Right atrium auricular region (tissue), 2 donors: ENCODE measurements at regions not wholly inside any gene's neighbourhood (a gene's known extent, or its start where the extent isn't known, plus 50 kb on each side); places are given as distances from the start of the nearest gene placed in this dataset.
"Not testable (repeated sequence)": the region's sequence is repeated elsewhere in the genome, so short reads cannot be mapped to it uniquely, and the experiment has no call there.

Experiments
- DNase-seq: peaks from one replicate; pipeline ENCODE4 v3.0.0-alpha.2; 2019; ENCODE audit warnings: low spot score
- H3K27ac ChIP-seq, 2 donors: fragments of 200-600 bp; sonication (generic); 1 replicate in 1 of 2; 2 replicates in 1 of 2; pipeline ENCODE4 v1.5.1; 2016 to 2019
- H3K27me3 ChIP-seq, 2 donors: fragments of 200-600 bp; sonication (generic); one replicate each; pipeline versions ENCODE4 v1.5.1 to v1.6.0; 2017 to 2019
- H3K36me3 ChIP-seq: fragments of 200-600 bp; sonication (generic); one replicate; pipeline ENCODE4 v1.5.1; 2016
- H3K4me1 ChIP-seq, 2 donors: fragments of 200-600 bp; sonication (generic); one replicate each; pipeline versions ENCODE4 v1.5.1 to v1.6.0; 2017 to 2019
- H3K4me3 ChIP-seq, 2 donors: fragments of 200-600 bp; sonication (generic); 1 replicate in 1 of 2; 2 replicates in 1 of 2; pipeline ENCODE4 v1.5.1; 2017 to 2019; ENCODE audit warnings: mild to moderate bottlenecking in 1 of 2, moderate library complexity in 1 of 2
- H3K9me3 ChIP-seq, 2 donors: fragments of 200-600 bp; sonication (generic); one replicate each; pipeline ENCODE4 v1.5.1; 2019
- CTCF ChIP-seq, 2 donors: fragments of 200-600 bp; sonication (generic); IDR thresholded peaks; one replicate each; pipeline ENCODE4 v1.5.1; 2019; ENCODE audit warnings: antibody characterized with exemption in 2 of 2

GRCh38 chr12:28998662-28999120 lies 150.4 kb upstream of the FAR2 start:
- no peaks in the 10 kb centered on the region for H3K27me3 ChIP-seq
- H3K4me3 ChIP-seq, result no peak overlapping the region
- no peaks in the 10 kb centered on the region for H3K36me3 ChIP-seq
- TF ChIP-seq CTCF (IDR thresholded peaks at IDR 0.05), result peak in 1 of 2 donors; percentile 52
- H3K27ac ChIP-seq, result no peak overlapping the region
- no peak for DNase-seq
- no peaks in the 10 kb centered on the region for H3K4me1 ChIP-seq
- H3K9me3 ChIP-seq, result no peaks in the 10 kb centered on the region

DNA sequence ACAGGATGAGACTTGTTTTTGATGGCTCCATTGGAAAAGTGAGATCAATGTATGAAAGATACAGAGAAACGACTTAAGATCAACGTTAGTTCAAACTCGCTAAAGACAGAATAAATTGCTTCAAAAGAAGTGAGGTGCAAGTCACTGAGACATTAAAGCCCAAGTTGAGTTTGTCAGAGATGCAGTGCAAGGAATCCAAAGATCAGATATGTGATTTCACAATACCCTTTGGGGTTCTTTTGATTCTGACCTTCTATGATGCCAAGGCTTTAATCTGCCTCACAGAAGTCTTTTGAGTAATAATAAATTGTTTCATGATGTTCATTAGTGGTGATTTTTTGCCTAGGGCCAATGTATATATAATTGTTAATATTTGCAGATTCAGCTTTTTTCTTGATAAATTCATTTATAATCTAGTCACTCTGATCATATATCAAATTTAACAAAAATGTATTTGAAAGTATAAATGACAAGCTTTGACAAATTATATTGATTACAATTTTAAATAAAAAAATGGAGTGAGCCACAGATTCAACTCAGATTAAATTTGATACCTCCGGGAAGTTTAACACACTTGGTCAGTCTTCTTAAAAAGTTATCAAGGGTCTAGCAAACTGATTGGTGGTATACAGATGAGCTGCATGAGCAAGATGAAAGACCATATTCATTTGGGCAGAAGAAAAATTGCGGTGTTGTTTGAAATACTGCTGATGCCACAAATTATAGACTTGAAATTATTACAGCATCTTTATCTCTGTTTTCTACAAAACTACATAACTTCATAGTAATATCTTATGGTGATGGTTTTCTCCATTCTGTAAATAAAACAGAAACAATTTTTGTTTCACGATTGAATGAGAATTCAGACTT lies 144.8 kb upstream of the FAR2 start:
- Histone ChIP-seq H3K36me3 (no peaks in the 10 kb centered on the region), H3K27ac (no peak overlapping the region), H3K9me3 (no peaks in the 10 kb centered on the region), H3K27me3 (no peaks in the 10 kb centered on the region), H3K4me1 (no peaks in the 10 kb centered on the region), H3K4me3 (no peak overlapping the region)
- no peak for DNase-seq
- TF ChIP-seq CTCF (IDR thresholded peaks at IDR 0.05), result no peak

GRCh38 chr12:29004936-29005304 lies 144.2 kb upstream of the FAR2 start:
- H3K4me1 ChIP-seq, result no peaks in the 10 kb centered on the region

DNA sequence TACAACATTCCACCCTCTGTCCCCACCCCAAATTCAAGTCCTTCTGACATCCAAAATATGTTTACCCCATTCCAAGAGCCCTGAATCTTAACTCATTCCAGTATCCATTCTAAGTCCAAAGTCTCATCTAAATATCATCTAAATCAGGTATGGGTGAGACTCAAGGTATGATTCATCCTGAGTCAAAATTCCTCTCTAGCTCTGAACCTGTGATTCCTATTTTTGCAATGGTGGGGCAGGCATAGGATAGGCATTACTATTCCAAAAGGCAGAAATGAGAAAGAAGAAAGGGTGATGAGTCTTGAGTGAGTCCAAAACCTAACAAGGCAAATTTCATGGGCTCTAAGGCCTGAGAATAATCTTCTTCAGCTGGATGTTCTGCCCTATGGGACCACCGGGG lies 140.3 kb upstream of the FAR2 start:
- Histone ChIP-seq H3K4me1 (no peaks in the 10 kb centered on the region), H3K27ac (no peak overlapping the region), H3K36me3 (no peaks in the 10 kb centered on the region), H3K27me3 (no peaks in the 10 kb centered on the region), H3K4me3 (no peak overlapping the region), H3K9me3 (no peaks in the 10 kb centered on the region)
- DNase-seq, result no peak
- TF ChIP-seq CTCF (IDR thresholded peaks at IDR 0.05), result no peak

More at GRCh38 chr12:29004936-29005304, 144.2 kb upstream of the FAR2 start:
- DNase-seq, result no peak
- Histone ChIP-seq H3K9me3 (no peaks in the 10 kb centered on the region), H3K27ac (no peak overlapping the region), H3K36me3 (no peaks in the 10 kb centered on the region), H3K27me3 (no peaks in the 10 kb centered on the region), H3K4me3 (no peak overlapping the region)
- TF ChIP-seq CTCF (IDR thresholded peaks at IDR 0.05), result no peak

DNA sequence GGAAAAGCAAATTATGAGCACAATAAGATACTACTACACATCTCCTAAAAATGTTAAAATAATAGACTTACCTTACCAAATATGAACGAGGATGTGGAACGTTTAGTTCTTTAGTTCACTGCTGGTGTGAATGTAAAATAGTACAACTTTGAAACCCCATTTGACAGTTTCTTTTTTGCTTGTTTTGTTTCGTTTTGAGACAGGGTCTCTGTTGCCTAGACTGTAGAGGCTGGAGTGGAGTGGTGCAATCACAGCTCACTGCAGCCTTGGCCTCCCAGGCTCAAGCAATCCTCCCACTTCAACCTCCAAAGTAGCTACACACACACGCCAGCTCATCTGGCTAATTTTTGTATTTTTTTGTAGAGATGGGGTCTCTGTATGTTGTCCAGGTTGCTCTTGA lies 136.4 kb upstream of the FAR2 start:
- no peaks in the 10 kb centered on the region for H3K36me3 ChIP-seq
- H3K4me1 ChIP-seq, result no peaks in the 10 kb centered on the region
- no peaks in the 10 kb centered on the region for H3K9me3 ChIP-seq
- no peak for DNase-seq
- TF ChIP-seq CTCF (IDR thresholded peaks at IDR 0.05), result no peak
- H3K4me3 ChIP-seq, result no peak overlapping the region
- no peaks in the 10 kb centered on the region for H3K27me3 ChIP-seq
- H3K27ac ChIP-seq, result no peak overlapping the region

- DNase-seq, H3K4me3 ChIP-seq, H3K27me3 ChIP-seq, H3K9me3 ChIP-seq, H3K27ac ChIP-seq, H3K36me3 ChIP-seq, H3K4me1 ChIP-seq: not testable (repeated sequence)
Measured at GRCh38 chr12:29017532-29017931, 131.5 kb upstream of the FAR2 start.
